HepG2 (cell line): ENCODE measurements at regions not wholly inside any gene's neighbourhood (a gene's known extent, or its start where the extent isn't known, plus 50 kb on each side); places are given as distances from the start of the nearest gene placed in this dataset.

Source experiments
- ARID3A ChIP-seq: IDR thresholded peaks from 2 replicates; pipeline ENCODE4 v1.6.1; 2012; ENCODE audit warnings: low read depth, low read length, improper control_type of control experiment
- DR1 ChIP-seq: sonication (generic); formaldehyde crosslinking; IDR thresholded peaks from 2 replicates; pipeline ENCODE4 v1.8.0; 2021; ENCODE audit warnings: mild to moderate bottlenecking, missing genetic modification reagents, inconsistent platforms
- FIP1L1 ChIP-seq: fragments of 200-400 bp; formaldehyde crosslinking; IDR thresholded peaks from 2 replicates; pipeline ENCODE4 v1.6.1; 2018; ENCODE audit warnings: low read depth, mild to moderate bottlenecking, low read length, moderate library complexity, borderline replicate concordance; ENCODE audit not compliant: insufficient read depth
- GLI4 ChIP-seq: sonication (generic); formaldehyde crosslinking; IDR thresholded peaks from 2 replicates; pipeline ENCODE4 v1.5.1; 2020; ENCODE audit warnings: missing genetic modification reagents, mild to moderate bottlenecking, moderate library complexity, borderline replicate concordance
- HNF4A ChIP-seq: sonication (generic); formaldehyde crosslinking; IDR thresholded peaks from 2 replicates; pipeline ENCODE4 v1.4.0; 2020; ENCODE audit warnings: missing genetic modification reagents
- RBM39 ChIP-seq: fragments of 200-400 bp; formaldehyde crosslinking; IDR thresholded peaks from one replicate; pipeline ENCODE4 v1.6.1; 2018; ENCODE audit warnings: antibody characterized with exemption, mild to moderate bottlenecking, low read depth, low read length; ENCODE audit not compliant: poor library complexity, severe bottlenecking
- RFXANK ChIP-seq: IDR thresholded peaks from 2 replicates; pipeline ENCODE4 v1.6.1; 2016
- SOX13 ChIP-seq, 3 experiments: fragments of 450-650 bp in 1 of 3; sonication (generic) in 1 of 3; formaldehyde crosslinking in 1 of 3; IDR thresholded peaks in 2 of 3; conservative IDR thresholded peaks in 1 of 3; 2 replicates each; pipeline versions ENCODE4 v1.5.0 to v1.6.1; 2016 to 2020; ENCODE audit warnings: antibody characterized with exemption in 1 of 3, mild to moderate bottlenecking in 1 of 3, missing compliant biosample characterization in 1 of 3, missing genetic modification reagents in 1 of 3, moderate library complexity in 1 of 3
- STAG1 ChIP-seq: sonication (generic); formaldehyde crosslinking; IDR thresholded peaks from 2 replicates; pipeline ENCODE4 v1.4.0; 2020; ENCODE audit warnings: missing genetic modification reagents
- ZFP36 ChIP-seq: fragments of 150-350 bp; IDR thresholded peaks from 2 replicates; pipeline ENCODE4 v1.6.1; 2018; ENCODE audit warnings: borderline replicate concordance, low read length, low read depth; ENCODE audit not compliant: partially characterized antibody
- ZFP36L1 ChIP-seq: sonication (generic); formaldehyde crosslinking; IDR thresholded peaks from 2 replicates; pipeline ENCODE4 v1.8.0; 2022; ENCODE audit warnings: mild to moderate bottlenecking, missing genetic modification reagents, moderate library complexity
- ZFYVE20 ChIP-seq: sonication (generic); formaldehyde crosslinking; IDR thresholded peaks from 2 replicates; pipeline ENCODE4 v1.8.0; 2023; ENCODE audit warnings: low read depth, mild to moderate bottlenecking, moderate library complexity, missing genetic modification reagents, borderline replicate concordance
- ZNF225 ChIP-seq: sonication (generic); formaldehyde crosslinking; IDR thresholded peaks from 2 replicates; pipeline ENCODE4 v1.4.0; 2020; ENCODE audit warnings: mild to moderate bottlenecking, missing genetic modification reagents
- ZNF441 ChIP-seq: sonication (generic); formaldehyde crosslinking; IDR thresholded peaks from 2 replicates; pipeline ENCODE4 v1.7.0; 2021; ENCODE audit warnings: missing genetic modification reagents, borderline replicate concordance
- TF ChIP-seq, protein P1 (sequence below): sonication (generic); formaldehyde crosslinking; IDR thresholded peaks from 2 replicates; pipeline ENCODE4 v1.8.1; 2023; ENCODE audit warnings: missing genetic modification reagents, mild to moderate bottlenecking, borderline replicate concordance
- TF ChIP-seq, protein P2 (sequence below): sonication (generic); formaldehyde crosslinking; IDR thresholded peaks from 2 replicates; pipeline ENCODE4 v1.9.0; 2021; ENCODE audit warnings: missing genetic modification reagents, borderline replicate concordance

DNA sequence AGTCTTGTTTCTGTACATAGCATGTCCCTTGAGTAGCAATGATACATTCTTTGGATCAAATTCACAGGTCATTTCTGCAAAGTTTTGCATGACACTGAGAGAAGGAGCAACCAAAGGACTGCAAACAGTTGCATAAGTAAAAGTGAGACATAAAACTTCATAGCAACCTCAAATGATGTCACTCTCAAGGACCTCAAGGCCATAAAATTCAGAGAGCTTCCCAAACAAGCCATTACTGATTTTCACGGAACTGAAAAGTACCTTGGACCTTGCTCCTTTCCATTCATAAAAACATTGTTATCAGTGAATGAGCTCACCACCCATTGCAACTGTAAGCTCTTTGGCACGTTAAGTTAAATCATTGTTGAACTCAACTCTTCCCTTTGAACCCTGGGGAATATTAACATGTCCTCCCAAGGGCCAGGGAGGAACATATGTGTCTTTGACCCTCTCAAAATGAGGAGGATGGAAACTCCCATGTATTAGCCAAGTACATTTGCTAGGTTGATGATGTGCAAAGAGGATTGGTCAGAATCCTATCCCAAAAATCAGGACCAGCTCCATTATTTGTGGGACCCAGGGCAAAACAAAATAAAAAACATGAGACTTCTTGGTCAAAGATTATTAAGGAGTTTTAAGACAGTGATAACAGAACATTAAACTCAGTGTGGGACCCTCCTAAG is 275.0 kb upstream of the DYNLRB2 start (continued):
- peak; percentile 91 for TF ChIP-seq SOX13 (IDR thresholded peaks at IDR 0.05)
- TF ChIP-seq SOX13 (CRISPR knock-in tag; conservative IDR thresholded peaks at IDR 0.05 in 1 of 2, IDR thresholded peaks at IDR 0.05 in 1 of 2): peak in 1 of 2 experiments; percentile 99; a peak in 2 of 4 replicates
- TF ChIP-seq STAG1 (CRISPR knock-in tag): no peak; the same call in 1 of the 2 replicates
- peak; percentile 100 for TF ChIP-seq HNF4A
- TF ChIP-seq, protein P1, sequence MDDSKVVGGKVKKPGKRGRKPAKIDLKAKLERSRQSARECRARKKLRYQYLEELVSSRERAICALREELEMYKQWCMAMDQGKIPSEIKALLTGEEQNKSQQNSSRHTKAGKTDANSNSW (CRISPR knock-in tag): no peak
- no peak for TF ChIP-seq ZFP36
- no peak for TF ChIP-seq ZFP36L1 (CRISPR knock-in tag)
- TF ChIP-seq ZNF441: peak; percentile 69; the same call in 1 of the 2 replicates
- peak; percentile 98 for TF ChIP-seq ARID3A
- no peak for TF ChIP-seq ZFYVE20
- no peak for TF ChIP-seq ZNF225 (CRISPR knock-in tag)
- no peak for TF ChIP-seq FIP1L1
- TF ChIP-seq RFXANK (CRISPR knock-in tag): peak; percentile 68; the same call in 1 of the 2 replicates
- TF ChIP-seq, protein P2, sequence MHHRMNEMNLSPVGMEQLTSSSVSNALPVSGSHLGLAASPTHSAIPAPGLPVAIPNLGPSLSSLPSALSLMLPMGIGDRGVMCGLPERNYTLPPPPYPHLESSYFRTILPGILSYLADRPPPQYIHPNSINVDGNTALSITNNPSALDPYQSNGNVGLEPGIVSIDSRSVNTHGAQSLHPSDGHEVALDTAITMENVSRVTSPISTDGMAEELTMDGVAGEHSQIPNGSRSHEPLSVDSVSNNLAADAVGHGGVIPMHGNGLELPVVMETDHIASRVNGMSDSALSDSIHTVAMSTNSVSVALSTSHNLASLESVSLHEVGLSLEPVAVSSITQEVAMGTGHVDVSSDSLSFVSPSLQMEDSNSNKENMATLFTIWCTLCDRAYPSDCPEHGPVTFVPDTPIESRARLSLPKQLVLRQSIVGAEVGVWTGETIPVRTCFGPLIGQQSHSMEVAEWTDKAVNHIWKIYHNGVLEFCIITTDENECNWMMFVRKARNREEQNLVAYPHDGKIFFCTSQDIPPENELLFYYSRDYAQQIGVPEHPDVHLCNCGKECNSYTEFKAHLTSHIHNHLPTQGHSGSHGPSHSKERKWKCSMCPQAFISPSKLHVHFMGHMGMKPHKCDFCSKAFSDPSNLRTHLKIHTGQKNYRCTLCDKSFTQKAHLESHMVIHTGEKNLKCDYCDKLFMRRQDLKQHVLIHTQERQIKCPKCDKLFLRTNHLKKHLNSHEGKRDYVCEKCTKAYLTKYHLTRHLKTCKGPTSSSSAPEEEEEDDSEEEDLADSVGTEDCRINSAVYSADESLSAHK (CRISPR knock-in tag): no peak
- peak; percentile 36; the same call in 1 of the 2 replicates for TF ChIP-seq GLI4 (CRISPR knock-in tag)
- TF ChIP-seq DR1 (CRISPR knock-in tag): no peak
- no peak for TF ChIP-seq RBM39
